ENCODE measurements at regions not wholly inside any gene's neighbourhood (a gene's known extent, or its start where the extent isn't known, plus 50 kb on each side); places are given as distances from the start of the nearest gene placed in this dataset.

- Histone ChIP-seq H3K9me3 (ENCODE audit: control insufficient read depth, insufficient read depth, low read length) (no peaks in the 10 kb centered on the region), H3K36me3 (ENCODE audit: control insufficient read depth, insufficient read depth, low read length) (no peaks in the 10 kb centered on the region), H3K4me1 (ENCODE audit: control insufficient read depth, insufficient read depth, low read length) (no peaks in the 10 kb centered on the region), H3K27me3 (ENCODE audit: control insufficient read depth, insufficient read depth, low read length) (no peaks in the 10 kb centered on the region), H3K27ac (ENCODE audit: low read length) (no peak overlapping the region), H3K4me3 (ENCODE audit: low read length) (no peak overlapping the region)
- DNase-seq (ENCODE audit: low read depth, low spot score) = no peak
- no CpG with 5 or more reads among the region's 1 CpG for WGBS (ENCODE audit: insufficient coverage, insufficient read length)
Measured at GRCh38 chr12:84785281-84785680, 127.3 kb downstream of the SLC6A15 start.

- no peak overlapping the region for H3K27ac ChIP-seq (ENCODE audit: low read length)
- no peaks in the 10 kb centered on the region for H3K27me3 ChIP-seq (ENCODE audit: control insufficient read depth, insufficient read depth, low read length)
- H3K9me3 ChIP-seq (ENCODE audit: control insufficient read depth, insufficient read depth, low read length) = no peaks in the 10 kb centered on the region
- H3K36me3 ChIP-seq (ENCODE audit: control insufficient read depth, insufficient read depth, low read length) = no peaks in the 10 kb centered on the region
- no peak for DNase-seq (ENCODE audit: low read depth, low spot score)
- no CpG with 5 or more reads among the region's 5 CpGs for WGBS (ENCODE audit: insufficient coverage, insufficient read length)
- H3K4me1 ChIP-seq (ENCODE audit: control insufficient read depth, insufficient read depth, low read length) = no peaks in the 10 kb centered on the region
- no peak overlapping the region for H3K4me3 ChIP-seq (ENCODE audit: low read length)
Measured at GRCh38 chr12:84779169-84779568, 133.4 kb downstream of the SLC6A15 start.

GRCh38 chr12:84772281-84772680 lies 140.3 kb downstream of the SLC6A15 start:
- H3K27ac ChIP-seq (ENCODE audit: low read length) = no peak overlapping the region
- DNase-seq (ENCODE audit: low read depth, low spot score) = no peak
- no peak overlapping the region for H3K4me3 ChIP-seq (ENCODE audit: low read length)
- H3K36me3 ChIP-seq (ENCODE audit: control insufficient read depth, insufficient read depth, low read length) = no peaks in the 10 kb centered on the region
- no peaks in the 10 kb centered on the region for H3K27me3 ChIP-seq (ENCODE audit: control insufficient read depth, insufficient read depth, low read length)
- H3K4me1 ChIP-seq (ENCODE audit: control insufficient read depth, insufficient read depth, low read length) = no peaks in the 10 kb centered on the region
- H3K9me3 ChIP-seq (ENCODE audit: control insufficient read depth, insufficient read depth, low read length) = no peaks in the 10 kb centered on the region
- no CpG with 5 or more reads among the region's 2 CpGs for WGBS (ENCODE audit: insufficient coverage, insufficient read length)

- H3K4me3 ChIP-seq (ENCODE audit: low read length) = no peak overlapping the region
- DNase-seq (ENCODE audit: low read depth, low spot score) = no peak
- no peaks in the 10 kb centered on the region for H3K9me3 ChIP-seq (ENCODE audit: control insufficient read depth, insufficient read depth, low read length)
- no peaks in the 10 kb centered on the region for H3K27me3 ChIP-seq (ENCODE audit: control insufficient read depth, insufficient read depth, low read length)
- no CpG with 5 or more reads among the region's 1 CpG for WGBS (ENCODE audit: insufficient coverage, insufficient read length)
- H3K4me1 ChIP-seq (ENCODE audit: control insufficient read depth, insufficient read depth, low read length) = no peaks in the 10 kb centered on the region
- H3K36me3 ChIP-seq (ENCODE audit: control insufficient read depth, insufficient read depth, low read length) = no peaks in the 10 kb centered on the region
- no peak overlapping the region for H3K27ac ChIP-seq (ENCODE audit: low read length)
Measured at GRCh38 chr12:84767079-84767478, 145.5 kb downstream of the SLC6A15 start.

GRCh38 chr12:84766375-84766774 lies 146.2 kb downstream of the SLC6A15 start:
- Histone ChIP-seq H3K27ac (ENCODE audit: low read length) (no peak overlapping the region), H3K36me3 (ENCODE audit: control insufficient read depth, insufficient read depth, low read length) (no peaks in the 10 kb centered on the region), H3K27me3 (ENCODE audit: control insufficient read depth, insufficient read depth, low read length) (no peaks in the 10 kb centered on the region), H3K9me3 (ENCODE audit: control insufficient read depth, insufficient read depth, low read length) (no peaks in the 10 kb centered on the region), H3K4me1 (ENCODE audit: control insufficient read depth, insufficient read depth, low read length) (no peaks in the 10 kb centered on the region), H3K4me3 (ENCODE audit: low read length) (no peak overlapping the region)
- no peak for DNase-seq (ENCODE audit: low read depth, low spot score)

GRCh38 chr12:84764001-84764400 lies 148.6 kb downstream of the SLC6A15 start:
- H3K4me3 ChIP-seq (ENCODE audit: low read length) = no peak overlapping the region
- H3K36me3 ChIP-seq (ENCODE audit: control insufficient read depth, insufficient read depth, low read length) = no peaks in the 10 kb centered on the region
- H3K27ac ChIP-seq (ENCODE audit: low read length) = no peak overlapping the region
- no peak for DNase-seq (ENCODE audit: low read depth, low spot score)
- H3K4me1 ChIP-seq (ENCODE audit: control insufficient read depth, insufficient read depth, low read length) = no peaks in the 10 kb centered on the region
- H3K9me3 ChIP-seq (ENCODE audit: control insufficient read depth, insufficient read depth, low read length) = no peaks in the 10 kb centered on the region
- no CpG with 5 or more reads among the region's 1 CpG for WGBS (ENCODE audit: insufficient coverage, insufficient read length)
- H3K27me3 ChIP-seq (ENCODE audit: control insufficient read depth, insufficient read depth, low read length) = no peaks in the 10 kb centered on the region

- no peak overlapping the region for H3K27ac ChIP-seq (ENCODE audit: low read length)
- H3K4me3 ChIP-seq (ENCODE audit: low read length) = no peak overlapping the region
- WGBS (ENCODE audit: insufficient coverage, insufficient read length) = no CpG with 5 or more reads among the region's 1 CpG
- no peaks in the 10 kb centered on the region for H3K9me3 ChIP-seq (ENCODE audit: control insufficient read depth, insufficient read depth, low read length)
- DNase-seq (ENCODE audit: low read depth, low spot score) = no peak
- no peaks in the 10 kb centered on the region for H3K36me3 ChIP-seq (ENCODE audit: control insufficient read depth, insufficient read depth, low read length)
- no peaks in the 10 kb centered on the region for H3K4me1 ChIP-seq (ENCODE audit: control insufficient read depth, insufficient read depth, low read length)
- no peaks in the 10 kb centered on the region for H3K27me3 ChIP-seq (ENCODE audit: control insufficient read depth, insufficient read depth, low read length)
Measured at GRCh38 chr12:84763107-84763506, 149.5 kb downstream of the SLC6A15 start.

GRCh38 chr12:84760091-84760865 lies 152.3 kb downstream of the SLC6A15 start:
- Histone ChIP-seq H3K27me3 (ENCODE audit: control insufficient read depth, insufficient read depth, low read length) (no peaks in the 10 kb centered on the region), H3K4me1 (ENCODE audit: control insufficient read depth, insufficient read depth, low read length) (no peaks in the 10 kb centered on the region), H3K4me3 (ENCODE audit: low read length) (no peak overlapping the region), H3K27ac (ENCODE audit: low read length) (no peak overlapping the region), H3K9me3 (ENCODE audit: control insufficient read depth, insufficient read depth, low read length) (no peaks in the 10 kb centered on the region), H3K36me3 (ENCODE audit: control insufficient read depth, insufficient read depth, low read length) (no peaks in the 10 kb centered on the region)
- no peak for DNase-seq (ENCODE audit: low read depth, low spot score)
- no CpG with 5 or more reads among the region's 2 CpGs for WGBS (ENCODE audit: insufficient coverage, insufficient read length)

GRCh38 chr12:84757978-84758377 lies 154.6 kb downstream of the SLC6A15 start:
- no peak for DNase-seq (ENCODE audit: low read depth, low spot score)
- Histone ChIP-seq H3K9me3 (ENCODE audit: control insufficient read depth, insufficient read depth, low read length) (no peaks in the 10 kb centered on the region), H3K27ac (ENCODE audit: low read length) (no peak overlapping the region), H3K4me3 (ENCODE audit: low read length) (no peak overlapping the region), H3K27me3 (ENCODE audit: control insufficient read depth, insufficient read depth, low read length) (no peaks in the 10 kb centered on the region), H3K36me3 (ENCODE audit: control insufficient read depth, insufficient read depth, low read length) (no peaks in the 10 kb centered on the region), H3K4me1 (ENCODE audit: control insufficient read depth, insufficient read depth, low read length) (no peaks in the 10 kb centered on the region)
- no CpG with 5 or more reads among the region's 1 CpG for WGBS (ENCODE audit: insufficient coverage, insufficient read length)

GRCh38 chr12:84756961-84757360 lies 155.6 kb downstream of the SLC6A15 start:
- no peak overlapping the region for H3K27ac ChIP-seq (ENCODE audit: low read length)
- H3K4me3 ChIP-seq (ENCODE audit: low read length) = no peak overlapping the region
- no peaks in the 10 kb centered on the region for H3K36me3 ChIP-seq (ENCODE audit: control insufficient read depth, insufficient read depth, low read length)
- H3K4me1 ChIP-seq (ENCODE audit: control insufficient read depth, insufficient read depth, low read length) = no peaks in the 10 kb centered on the region
- DNase-seq (ENCODE audit: low read depth, low spot score) = no peak
- H3K27me3 ChIP-seq (ENCODE audit: control insufficient read depth, insufficient read depth, low read length) = no peaks in the 10 kb centered on the region
- no peaks in the 10 kb centered on the region for H3K9me3 ChIP-seq (ENCODE audit: control insufficient read depth, insufficient read depth, low read length)

GRCh38 chr12:84745127-84745526 lies 167.5 kb downstream of the SLC6A15 start:
- no CpG with 5 or more reads among the region's 3 CpGs for WGBS (ENCODE audit: insufficient coverage, insufficient read length)
- no peaks in the 10 kb centered on the region for H3K9me3 ChIP-seq (ENCODE audit: control insufficient read depth, insufficient read depth, low read length)
- H3K36me3 ChIP-seq (ENCODE audit: control insufficient read depth, insufficient read depth, low read length) = no peaks in the 10 kb centered on the region
- no peaks in the 10 kb centered on the region for H3K4me1 ChIP-seq (ENCODE audit: control insufficient read depth, insufficient read depth, low read length)
- DNase-seq (ENCODE audit: low read depth, low spot score) = no peak
- H3K4me3 ChIP-seq (ENCODE audit: low read length) = no peak overlapping the region
- no peak overlapping the region for H3K27ac ChIP-seq (ENCODE audit: low read length)
- H3K27me3 ChIP-seq (ENCODE audit: control insufficient read depth, insufficient read depth, low read length) = no peaks in the 10 kb centered on the region

Data from iPS DF 6.9 (cell line).